Adrenal gland (tissue), 9 donors: ENCODE measurements at regions not wholly inside any gene's neighbourhood (a gene's known extent, or its start where the extent isn't known, plus 50 kb on each side); places are given as distances from the start of the nearest gene placed in this dataset.
A peak's percentile ranks its signal among the peaks of the same experiment; 100 is the strongest.

ENCODE experiments used
- DNase-seq, 7 donors: peaks; one replicate each; pipeline ENCODE4 v3.0.0-alpha.2; 2019 to 2020
- H3K27ac ChIP-seq, 5 donors: fragments of 200-600 bp; sonication (generic) in 4 of 5; 1 replicate in 3 of 5; 2 replicates in 2 of 5; pipeline versions ENCODE4 v1.5.1 to v1.8.0; 2016 to 2020; ENCODE audit warnings: mild to moderate bottlenecking in 1 of 5
- H3K27me3 ChIP-seq: fragments of 200-600 bp; 2 replicates; pipeline ENCODE4 v1.8.0; 2021
- H3K36me3 ChIP-seq, 2 donors: fragments of 200-600 bp; replicated peaks in 1 of 2; 1 replicate in 1 of 2; 2 replicates in 1 of 2; pipeline versions ENCODE4 v1.5.1 to v1.8.0; 2018 to 2022
- H3K4me1 ChIP-seq, 2 donors: fragments of 200-600 bp; replicated peaks in 1 of 2; 1 replicate in 1 of 2; 2 replicates in 1 of 2; pipeline versions ENCODE4 v1.5.1 to v1.8.0; 2018 to 2021
- H3K4me3 ChIP-seq, 4 donors: fragments of 200-600 bp; sonication (generic) in 3 of 4; one replicate each; pipeline ENCODE4 v1.5.1; 2016 to 2018
- H3K9me3 ChIP-seq, 3 donors: fragments of 200-600 bp; sonication (generic) in 1 of 3; replicated peaks in 1 of 3; 1 replicate in 2 of 3; 2 replicates in 1 of 3; pipeline versions ENCODE4 v1.5.1 to v1.8.0; 2016 to 2021
- CTCF ChIP-seq, 6 experiments: fragments of 450-650 bp in 4 of 6; fragments of 200-600 bp in 2 of 6; sonication (generic) in 1 of 6; IDR thresholded peaks; 1 replicate in 5 of 6; 2 replicates in 1 of 6; pipeline versions ENCODE4 v1.5.1 to v1.8.0; 2016 to 2021; ENCODE audit warnings: antibody characterized with exemption in 6 of 6, mild to moderate bottlenecking in 2 of 6, moderate library complexity in 1 of 6
- POLR2A ChIP-seq, 2 donors: fragments of 450-650 bp; IDR thresholded peaks; one replicate each; pipeline ENCODE4 v1.6.1; 2017; ENCODE audit warnings: antibody characterized with exemption in 2 of 2, mild to moderate bottlenecking in 2 of 2, moderate library complexity in 1 of 2
- WGBS, 4 donors: extraction: QIAGEN DNeasy Blood & Tissue Kit in 2 of 4; methylation state at CpG; one replicate each; pipeline versions ENCODE4 v1.1.5 to v1.1.7; 2013 to 2017; 5-methylcytosine and 5-hydroxymethylcytosine counted together
- intact Hi-C, 2 donors: fragments of 100-400 bp; cut with DNase I; formaldehyde crosslinking; loops; one replicate each; pipeline versions ENCODE4 v1.14.1 to v1.15.0; 2022 to 2023
- donor health status: healthy with polysubstance abuse.
- donor health status: Bipolar disorder and iron deficiency.
- donor health status: DM: yes; HTN: yes; CAD: no.
- donor health status: DM: no; HTN: no; CAD: no.
- donor health status: DM: no; HTN: no; CAD: no.

DNA sequence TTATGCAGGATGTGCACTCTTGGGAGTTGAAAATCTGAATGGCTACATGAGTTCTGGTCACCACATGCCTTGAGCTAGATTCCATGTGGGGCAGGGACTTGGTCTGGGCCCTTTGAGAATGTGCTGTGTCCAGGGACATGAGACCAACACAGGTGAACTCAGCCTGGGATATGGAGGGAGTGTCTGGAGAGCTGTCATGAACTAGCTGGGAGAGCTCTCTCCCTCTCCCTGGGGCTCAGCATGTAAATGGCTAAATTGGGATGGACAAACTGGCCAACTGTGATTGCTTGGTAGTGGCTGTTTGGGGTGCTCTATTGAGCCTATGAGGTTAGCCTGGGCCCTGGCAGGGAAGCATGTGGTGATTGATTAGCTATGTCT is 105.1 kb upstream of the HS6ST1 start:
- Histone ChIP-seq H3K4me3 (no peak overlapping the region), H3K9me3 (no peaks in the 10 kb centered on the region), H3K27ac (no peak overlapping the region), H3K36me3 (no peaks in the 10 kb centered on the region), H3K4me1 (no peaks in the 10 kb centered on the region), H3K27me3 (no peaks in the 10 kb centered on the region)
- no peak for TF ChIP-seq CTCF (IDR thresholded peaks at IDR 0.05)
- TF ChIP-seq POLR2A (IDR thresholded peaks at IDR 0.05): no peak
- intact Hi-C loops: no loop called here
- peak in 2 of 7 donors; percentile 2 to 37 for DNase-seq

DNA sequence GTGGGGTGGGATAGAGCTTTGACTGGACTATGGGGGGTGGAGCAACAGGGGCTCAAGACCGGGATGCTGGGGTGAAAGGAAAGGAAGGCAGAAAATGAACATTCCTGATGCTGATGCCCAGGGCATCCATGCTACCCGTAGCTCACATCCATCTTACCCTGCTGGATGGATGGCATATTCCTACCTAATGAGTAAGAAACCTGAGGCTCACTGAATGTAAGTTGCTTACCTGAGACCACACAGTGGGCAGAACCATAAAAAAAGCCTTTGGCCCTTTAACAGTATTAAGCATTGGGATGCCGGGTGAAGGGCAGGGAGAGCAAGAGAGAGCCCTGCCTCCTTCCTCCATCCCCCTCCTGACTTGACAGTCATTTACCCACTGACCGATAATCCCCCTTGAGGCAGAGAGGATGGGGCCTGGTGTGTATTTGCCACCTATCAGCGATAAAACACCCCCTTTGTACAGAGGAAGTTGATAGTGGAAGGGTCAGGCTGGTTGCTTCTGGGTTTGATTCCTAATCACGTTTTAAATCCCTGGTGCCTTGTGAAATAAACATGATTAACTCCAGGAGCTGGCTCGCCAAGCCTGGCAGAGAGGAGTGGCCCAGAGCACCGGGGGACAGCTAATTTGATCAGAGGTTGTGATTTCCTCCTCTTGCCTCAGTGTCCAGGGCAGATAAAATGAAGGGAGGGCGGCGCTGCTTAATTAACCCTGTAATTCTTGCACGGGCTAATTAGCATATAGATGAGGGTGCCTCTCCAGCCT is 105.9 kb upstream of the HS6ST1 start:
- intact Hi-C loops: no loop called here
- no peak overlapping the region for H3K4me3 ChIP-seq
- WGBS, 4 donors: 74 to 79% (median 76%) methylated on average over 11 of the region's 11 CpGs
- no peaks in the 10 kb centered on the region for H3K36me3 ChIP-seq
- TF ChIP-seq POLR2A (IDR thresholded peaks at IDR 0.05) (no peak), CTCF (IDR thresholded peaks at IDR 0.05) (no peak)
- H3K27me3 ChIP-seq: no peaks in the 10 kb centered on the region
- H3K27ac ChIP-seq: no peak overlapping the region
- peak in 4 of 7 donors; percentile 4 to 75 (median 20) for DNase-seq
- H3K9me3 ChIP-seq: peaks cover 0 to 6% (median 3%) of the 10 kb centered on the region in 3 donors
- no peaks in the 10 kb centered on the region for H3K4me1 ChIP-seq

DNA sequence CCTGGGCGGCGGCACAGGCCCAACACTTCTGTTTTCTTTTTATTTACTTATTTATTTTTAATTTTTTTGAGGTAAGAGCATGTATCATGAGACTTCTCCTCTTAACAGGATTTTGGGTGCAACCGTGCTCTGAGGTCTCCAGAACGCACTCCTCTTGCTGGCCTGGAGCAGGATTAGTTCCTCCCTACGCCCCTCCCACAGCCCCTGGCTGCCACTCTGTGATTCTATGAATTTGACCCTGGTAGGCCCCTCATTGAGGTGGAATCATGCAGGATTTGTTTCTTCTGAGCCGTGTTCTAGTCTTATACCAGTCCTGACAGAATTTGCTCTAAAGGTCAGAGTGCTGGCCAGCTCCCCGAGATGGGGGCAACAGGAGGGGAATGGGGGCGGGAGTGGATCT is 106.5 kb upstream of the HS6ST1 start:
- Histone ChIP-seq H3K36me3 (no peaks in the 10 kb centered on the region), H3K27ac (no peak overlapping the region), H3K4me1 (no peaks in the 10 kb centered on the region), H3K9me3 (peaks cover 0 to 11% (median 6%) of the 10 kb centered on the region in 3 donors), H3K27me3 (no peaks in the 10 kb centered on the region), H3K4me3 (no peak overlapping the region)
- TF ChIP-seq CTCF (IDR thresholded peaks at IDR 0.05) (no peak), POLR2A (IDR thresholded peaks at IDR 0.05) (no peak)
- DNase-seq: peak in 1 of 7 donors; percentile 8
- intact Hi-C loops: no loop called here
- 88 to 90% (median 88%) methylated on average over 7 to 8 of the region's 8 CpGs for WGBS, 4 donors

DNA sequence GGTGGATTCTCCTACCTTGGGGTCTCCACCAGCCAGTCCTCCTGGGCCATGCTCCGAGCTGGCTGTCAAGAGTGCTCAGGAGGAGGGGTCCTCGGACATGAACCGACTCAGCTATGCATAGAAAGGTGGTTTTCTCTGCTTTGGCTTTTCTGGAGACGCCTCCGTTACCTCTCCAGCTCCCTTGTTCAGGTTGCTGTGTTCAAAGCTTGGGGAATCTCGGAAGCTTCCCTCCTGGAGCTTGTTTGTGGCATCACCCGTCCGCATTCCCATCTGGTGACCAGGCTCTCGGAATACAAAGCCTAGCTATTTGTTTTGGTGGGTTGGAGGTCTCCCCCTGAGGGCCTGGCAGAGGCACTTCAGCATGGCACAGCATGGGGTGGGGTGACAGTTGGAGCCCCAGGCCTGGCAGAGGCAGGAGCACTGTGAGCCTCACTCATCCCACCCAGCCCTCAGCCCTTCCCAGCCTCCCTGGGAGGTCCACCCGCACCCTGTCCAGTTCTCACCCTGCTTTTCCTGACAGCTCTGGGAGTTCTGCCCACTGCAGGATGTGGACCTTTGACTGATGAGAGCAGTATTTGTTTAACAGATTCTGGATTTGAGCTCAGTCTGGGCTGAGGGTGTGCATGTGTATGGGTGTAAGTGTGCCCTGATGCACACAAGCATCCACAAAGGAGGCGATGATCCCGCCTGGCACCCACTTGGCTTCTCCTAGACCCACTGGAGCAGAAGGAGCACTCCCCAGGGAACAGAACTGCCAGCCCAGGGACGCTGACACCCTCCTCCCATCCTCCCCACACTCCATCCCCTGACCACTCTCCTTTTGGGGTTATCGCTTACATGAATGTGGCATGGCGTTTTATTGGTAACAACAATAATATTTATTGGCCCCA is 107.3 kb upstream of the HS6ST1 start:
- DNase-seq: peak in 3 of 7 donors; percentile 6 to 37 (median 13)
- no peak for TF ChIP-seq CTCF (IDR thresholded peaks at IDR 0.05)
- intact Hi-C loops: no loop called here

More for the DNA sequence above, 107.3 kb upstream of the HS6ST1 start:
- no peaks in the 10 kb centered on the region for H3K36me3 ChIP-seq
- WGBS, 4 donors: 83 to 94% (median 86%) methylated on average over 12 to 15 of the region's 15 CpGs
- peaks cover 0 to 11% (median 6%) of the 10 kb centered on the region in 3 donors for H3K9me3 ChIP-seq
- no peak overlapping the region for H3K27ac ChIP-seq
- H3K4me1 ChIP-seq: no peaks in the 10 kb centered on the region
- no peak overlapping the region for H3K4me3 ChIP-seq
- no peaks in the 10 kb centered on the region for H3K27me3 ChIP-seq
